B cell (primary cell): ENCODE measurements at regions not wholly inside any gene's neighbourhood (a gene's known extent, or its start where the extent isn't known, plus 50 kb on each side); places are given as distances from the start of the nearest gene placed in this dataset.

Experiments used
- EZH2 ChIP-seq: IDR thresholded peaks from 2 replicates; pipeline ENCODE4 v1.6.1; 2012; ENCODE audit warnings: borderline replicate concordance, low read depth, mild to moderate bottlenecking, moderate library complexity, low read length; ENCODE audit not compliant: insufficient read depth, poor library complexity, severe bottlenecking
- TF ChIP-seq, protein P1 (sequence below): fragments of 200-600 bp; IDR thresholded peaks from one replicate; pipeline ENCODE4 v1.8.0; 2022; ENCODE audit warnings: antibody characterized with exemption, mild to moderate bottlenecking

DNA sequence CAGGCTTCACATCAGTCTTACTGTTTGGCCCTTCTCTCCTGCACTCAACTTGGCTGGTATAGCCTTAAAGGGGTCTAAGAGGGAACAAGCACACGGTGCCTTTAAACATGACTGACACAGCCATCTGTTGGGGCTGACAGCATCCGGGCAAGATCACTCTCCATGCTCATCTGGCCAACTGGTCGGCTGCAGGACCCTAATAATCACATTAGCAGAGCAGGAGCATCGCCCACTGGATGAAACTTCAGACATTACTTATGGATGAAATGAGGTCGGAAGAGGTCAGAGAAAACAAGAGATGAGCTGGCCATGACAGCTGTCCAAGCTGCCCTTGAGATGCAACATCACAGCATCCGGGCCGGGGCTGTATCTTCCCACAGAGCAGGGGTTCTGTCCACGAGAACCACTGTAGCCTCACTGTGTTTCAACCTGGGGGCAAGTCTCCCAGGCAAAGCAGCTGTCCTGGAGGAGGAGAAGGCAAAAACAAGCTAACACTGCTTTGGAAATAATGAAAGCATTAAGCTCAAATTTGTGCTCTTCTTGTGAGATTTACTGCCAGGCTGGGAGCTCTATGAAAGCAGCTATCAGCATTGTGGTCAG is 94.4 kb upstream of the TTC29 start:
- TF ChIP-seq, protein P1, sequence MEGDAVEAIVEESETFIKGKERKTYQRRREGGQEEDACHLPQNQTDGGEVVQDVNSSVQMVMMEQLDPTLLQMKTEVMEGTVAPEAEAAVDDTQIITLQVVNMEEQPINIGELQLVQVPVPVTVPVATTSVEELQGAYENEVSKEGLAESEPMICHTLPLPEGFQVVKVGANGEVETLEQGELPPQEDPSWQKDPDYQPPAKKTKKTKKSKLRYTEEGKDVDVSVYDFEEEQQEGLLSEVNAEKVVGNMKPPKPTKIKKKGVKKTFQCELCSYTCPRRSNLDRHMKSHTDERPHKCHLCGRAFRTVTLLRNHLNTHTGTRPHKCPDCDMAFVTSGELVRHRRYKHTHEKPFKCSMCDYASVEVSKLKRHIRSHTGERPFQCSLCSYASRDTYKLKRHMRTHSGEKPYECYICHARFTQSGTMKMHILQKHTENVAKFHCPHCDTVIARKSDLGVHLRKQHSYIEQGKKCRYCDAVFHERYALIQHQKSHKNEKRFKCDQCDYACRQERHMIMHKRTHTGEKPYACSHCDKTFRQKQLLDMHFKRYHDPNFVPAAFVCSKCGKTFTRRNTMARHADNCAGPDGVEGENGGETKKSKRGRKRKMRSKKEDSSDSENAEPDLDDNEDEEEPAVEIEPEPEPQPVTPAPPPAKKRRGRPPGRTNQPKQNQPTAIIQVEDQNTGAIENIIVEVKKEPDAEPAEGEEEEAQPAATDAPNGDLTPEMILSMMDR, result no peak
- TF ChIP-seq EZH2, result no peak
